Peyer's patch (tissue), 4 donors: ENCODE measurements at regions not wholly inside any gene's neighbourhood (a gene's known extent, or its start where the extent isn't known, plus 50 kb on each side); places are given as distances from the start of the nearest gene placed in this dataset.

ENCODE experiments used
- CTCF ChIP-seq, 6 experiments: fragments of 450-650 bp in 4 of 6; fragments of 200-600 bp in 2 of 6; sonication (generic) in 1 of 6; IDR thresholded peaks; one replicate each; pipeline ENCODE4 v1.5.1; 2017 to 2019; ENCODE audit warnings: antibody characterized with exemption in 6 of 6, mild to moderate bottlenecking in 3 of 6, moderate library complexity in 1 of 6
- POLR2A ChIP-seq, 2 donors: fragments of 450-650 bp; IDR thresholded peaks; one replicate each; pipeline ENCODE4 v1.5.1; 2017; ENCODE audit warnings: antibody characterized with exemption in 2 of 2, mild to moderate bottlenecking in 2 of 2, moderate library complexity in 2 of 2

- TF ChIP-seq CTCF (IDR thresholded peaks at IDR 0.05) (no peak), POLR2A (IDR thresholded peaks at IDR 0.05) (no peak)
These were observed 1290.4 kb upstream of the PCDH20 start for GRCh38 chr13:62706048-62706447.
